Suprapubic skin (tissue), 4 donors: ENCODE measurements at regions not wholly inside any gene's neighbourhood (a gene's known extent, or its start where the extent isn't known, plus 50 kb on each side); places are given as distances from the start of the nearest gene placed in this dataset.

Experiments
- EP300 ChIP-seq: sonication (generic); formaldehyde crosslinking; IDR thresholded peaks from one replicate; pipeline ENCODE4 v1.6.1; 2017; ENCODE audit warnings: antibody characterized with exemption
- POLR2A ChIP-seq, 2 donors: fragments of 450-650 bp; IDR thresholded peaks; one replicate each; pipeline ENCODE4 v1.6.1; 2017; ENCODE audit warnings: antibody characterized with exemption in 2 of 2, mild to moderate bottlenecking in 2 of 2, moderate library complexity in 2 of 2
- POLR2AphosphoS5 ChIP-seq, 3 donors: sonication (generic); formaldehyde crosslinking; IDR thresholded peaks; one replicate each; pipeline ENCODE4 v1.6.1; 2017; ENCODE audit warnings: antibody characterized with exemption in 3 of 3
- TF ChIP-seq, protein P1 (sequence below), 2 donors: fragments of 200-600 bp in 1 of 2; fragments of 450-650 bp in 1 of 2; sonication (generic) in 1 of 2; IDR thresholded peaks; one replicate each; pipeline ENCODE4 v1.5.1; 2016 to 2019; ENCODE audit warnings: antibody characterized with exemption in 2 of 2, mild to moderate bottlenecking in 1 of 2, moderate library complexity in 1 of 2

DNA sequence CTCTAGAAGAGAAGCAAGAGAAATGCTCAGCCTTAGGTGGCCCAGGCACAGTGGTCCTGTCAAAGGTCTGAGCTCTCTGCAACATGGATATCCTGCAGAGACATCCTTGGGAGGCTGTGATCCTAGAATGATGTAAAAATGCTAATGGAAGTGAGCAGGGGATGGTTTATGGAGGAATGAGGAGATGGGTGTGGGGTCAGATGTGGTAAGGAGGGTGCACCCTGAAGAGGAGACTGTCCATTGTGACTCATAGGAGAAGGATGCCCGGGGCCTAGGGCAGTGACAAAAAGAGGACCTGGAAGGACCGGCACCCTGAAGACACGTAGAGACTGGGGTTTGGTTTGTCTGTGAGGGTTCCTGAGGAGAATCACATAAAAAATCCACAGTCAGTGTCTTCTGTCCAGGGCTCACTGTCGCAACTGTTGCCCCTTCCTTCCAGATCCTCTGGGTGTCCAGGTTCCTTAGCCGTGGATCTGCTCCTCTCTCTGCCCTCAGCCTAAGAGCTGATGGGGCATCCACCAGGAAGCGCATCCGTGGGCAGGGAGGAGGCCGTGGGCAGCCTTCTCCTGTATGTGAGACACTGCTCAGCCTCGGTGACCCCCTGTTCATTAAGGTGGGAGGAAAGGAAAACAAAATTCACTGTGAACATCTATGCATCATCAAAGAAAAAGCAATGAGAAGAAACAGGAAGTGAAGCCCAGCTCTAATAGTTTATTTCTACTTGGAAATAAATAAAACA lies 110.7 kb downstream of the VPREB1 start:
- TF ChIP-seq POLR2AphosphoS5 (IDR thresholded peaks at IDR 0.05), result no peak
- TF ChIP-seq POLR2A (IDR thresholded peaks at IDR 0.05), result no peak
- no peak for TF ChIP-seq EP300
- TF ChIP-seq, protein P1, sequence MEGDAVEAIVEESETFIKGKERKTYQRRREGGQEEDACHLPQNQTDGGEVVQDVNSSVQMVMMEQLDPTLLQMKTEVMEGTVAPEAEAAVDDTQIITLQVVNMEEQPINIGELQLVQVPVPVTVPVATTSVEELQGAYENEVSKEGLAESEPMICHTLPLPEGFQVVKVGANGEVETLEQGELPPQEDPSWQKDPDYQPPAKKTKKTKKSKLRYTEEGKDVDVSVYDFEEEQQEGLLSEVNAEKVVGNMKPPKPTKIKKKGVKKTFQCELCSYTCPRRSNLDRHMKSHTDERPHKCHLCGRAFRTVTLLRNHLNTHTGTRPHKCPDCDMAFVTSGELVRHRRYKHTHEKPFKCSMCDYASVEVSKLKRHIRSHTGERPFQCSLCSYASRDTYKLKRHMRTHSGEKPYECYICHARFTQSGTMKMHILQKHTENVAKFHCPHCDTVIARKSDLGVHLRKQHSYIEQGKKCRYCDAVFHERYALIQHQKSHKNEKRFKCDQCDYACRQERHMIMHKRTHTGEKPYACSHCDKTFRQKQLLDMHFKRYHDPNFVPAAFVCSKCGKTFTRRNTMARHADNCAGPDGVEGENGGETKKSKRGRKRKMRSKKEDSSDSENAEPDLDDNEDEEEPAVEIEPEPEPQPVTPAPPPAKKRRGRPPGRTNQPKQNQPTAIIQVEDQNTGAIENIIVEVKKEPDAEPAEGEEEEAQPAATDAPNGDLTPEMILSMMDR (IDR thresholded peaks at IDR 0.05), result no peak
